Gastrocnemius medialis (tissue), 4 donors: ENCODE measurements at regions not wholly inside any gene's neighbourhood (a gene's known extent, or its start where the extent isn't known, plus 50 kb on each side); places are given as distances from the start of the nearest gene placed in this dataset.
"Not testable (repeated sequence)": the region's sequence is repeated elsewhere in the genome, so short reads cannot be mapped to it uniquely, and the experiment has no call there.

Experiments
- POLR2A ChIP-seq, 2 donors: fragments of 450-650 bp; IDR thresholded peaks; one replicate each; pipeline ENCODE4 v1.6.1; 2017; ENCODE audit warnings: antibody characterized with exemption in 2 of 2, mild to moderate bottlenecking in 2 of 2, moderate library complexity in 2 of 2
- TF ChIP-seq, protein P1 (sequence below), 5 experiments: fragments of 450-650 bp in 3 of 5; fragments of 200-600 bp in 2 of 5; sonication (generic) in 2 of 5; IDR thresholded peaks in 4 of 5; conservative IDR thresholded peaks in 1 of 5; 1 replicate in 4 of 5; 2 replicates in 1 of 5; pipeline ENCODE4 v1.5.1; 2016 to 2019; ENCODE audit warnings: antibody characterized with exemption in 5 of 5, mild to moderate bottlenecking in 3 of 5, moderate library complexity in 3 of 5

- TF ChIP-seq, protein P1, sequence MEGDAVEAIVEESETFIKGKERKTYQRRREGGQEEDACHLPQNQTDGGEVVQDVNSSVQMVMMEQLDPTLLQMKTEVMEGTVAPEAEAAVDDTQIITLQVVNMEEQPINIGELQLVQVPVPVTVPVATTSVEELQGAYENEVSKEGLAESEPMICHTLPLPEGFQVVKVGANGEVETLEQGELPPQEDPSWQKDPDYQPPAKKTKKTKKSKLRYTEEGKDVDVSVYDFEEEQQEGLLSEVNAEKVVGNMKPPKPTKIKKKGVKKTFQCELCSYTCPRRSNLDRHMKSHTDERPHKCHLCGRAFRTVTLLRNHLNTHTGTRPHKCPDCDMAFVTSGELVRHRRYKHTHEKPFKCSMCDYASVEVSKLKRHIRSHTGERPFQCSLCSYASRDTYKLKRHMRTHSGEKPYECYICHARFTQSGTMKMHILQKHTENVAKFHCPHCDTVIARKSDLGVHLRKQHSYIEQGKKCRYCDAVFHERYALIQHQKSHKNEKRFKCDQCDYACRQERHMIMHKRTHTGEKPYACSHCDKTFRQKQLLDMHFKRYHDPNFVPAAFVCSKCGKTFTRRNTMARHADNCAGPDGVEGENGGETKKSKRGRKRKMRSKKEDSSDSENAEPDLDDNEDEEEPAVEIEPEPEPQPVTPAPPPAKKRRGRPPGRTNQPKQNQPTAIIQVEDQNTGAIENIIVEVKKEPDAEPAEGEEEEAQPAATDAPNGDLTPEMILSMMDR (IDR thresholded peaks at IDR 0.05 in 4 of 5, conservative IDR thresholded peaks at IDR 0.05 in 1 of 5): not testable (repeated sequence)
- not testable (repeated sequence) for TF ChIP-seq POLR2A (IDR thresholded peaks at IDR 0.05)
These were observed 75.4 kb upstream of the DTNBP1 start for GRCh38 chr6:15738195-15738594.
